NCI-H2227 (cell line): ENCODE measurements at regions not wholly inside any gene's neighbourhood (a gene's known extent, or its start where the extent isn't known, plus 50 kb on each side); places are given as distances from the start of the nearest gene placed in this dataset.

Experiments
- DNase-seq: peaks from one replicate; lab custom pipeline; 2025; ENCODE audit not compliant: unreplicated experiment; lab: John Stamatoyannopoulos, UW

DNA sequence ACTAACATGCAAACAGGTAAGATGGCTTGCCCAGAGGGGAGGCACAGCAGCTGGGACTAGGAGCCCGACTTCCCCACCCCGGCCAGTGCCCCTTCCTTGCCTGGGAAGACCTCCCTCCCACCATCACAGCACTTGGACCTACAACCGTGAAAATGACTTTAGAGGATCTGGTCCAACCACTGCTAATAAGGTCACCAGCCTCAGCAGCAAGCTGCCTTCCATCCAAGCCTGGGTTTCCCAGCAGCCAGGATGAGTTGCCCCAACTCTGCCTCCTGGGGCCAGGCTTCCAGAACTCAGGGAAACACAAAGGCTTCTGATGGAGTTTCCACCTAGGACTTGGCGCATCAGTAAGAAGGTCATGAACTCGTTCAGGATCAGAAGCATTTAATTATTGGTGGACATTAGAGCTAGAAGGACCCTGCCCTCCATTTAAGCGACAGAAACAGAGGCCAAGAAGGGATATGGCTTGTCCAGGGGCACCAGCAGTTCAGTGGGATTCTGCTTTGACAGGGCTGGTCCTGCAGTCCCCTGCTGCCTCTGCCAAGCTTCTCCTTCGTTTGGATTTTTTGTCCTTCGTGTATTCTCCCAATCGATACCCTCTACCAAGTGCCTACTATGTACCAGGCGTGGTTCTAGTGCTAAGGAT, 403.0 kb upstream of the ID2 start:
- DNase-seq = no peak

DNA sequence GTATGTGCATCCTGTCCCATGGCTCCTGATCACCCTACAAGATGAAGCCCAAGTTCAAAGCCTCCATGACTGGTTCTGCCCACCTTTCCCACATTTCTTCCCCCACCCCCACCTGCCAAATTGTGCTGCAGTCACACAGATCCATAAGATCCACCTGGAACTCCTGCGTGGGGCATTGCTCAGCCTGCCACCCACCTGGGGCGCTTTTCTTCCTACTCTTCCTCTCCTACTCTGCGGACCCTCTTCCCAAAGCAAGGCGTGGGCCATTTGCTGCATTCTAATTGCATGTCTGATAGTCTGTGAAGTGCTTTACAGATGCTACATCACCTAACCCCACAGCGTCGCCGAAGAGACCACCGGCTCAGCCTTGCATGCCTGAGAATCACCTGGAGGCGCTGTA, 402.4 kb upstream of the ID2 start:
- DNase-seq = no peak

DNA sequence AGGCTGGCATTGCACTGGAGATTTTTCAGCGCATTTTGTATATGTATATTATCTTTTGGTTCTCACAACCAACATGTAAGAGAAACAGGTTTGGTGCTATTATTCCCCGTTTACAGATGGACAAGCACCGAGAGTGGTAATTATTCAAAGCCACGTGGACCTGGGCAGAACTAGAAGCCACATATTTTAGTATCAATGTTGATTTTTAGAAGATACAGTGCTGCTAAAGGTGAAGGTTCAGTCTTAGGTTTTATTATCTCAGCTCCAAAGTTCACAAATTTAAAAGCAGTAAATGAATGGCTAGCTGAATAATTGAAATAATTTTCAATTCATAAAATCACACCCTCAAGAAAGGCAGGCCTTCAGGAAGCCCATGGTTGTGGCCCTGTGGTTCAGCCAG, 400.6 kb upstream of the ID2 start:
- no peak for DNase-seq

DNA sequence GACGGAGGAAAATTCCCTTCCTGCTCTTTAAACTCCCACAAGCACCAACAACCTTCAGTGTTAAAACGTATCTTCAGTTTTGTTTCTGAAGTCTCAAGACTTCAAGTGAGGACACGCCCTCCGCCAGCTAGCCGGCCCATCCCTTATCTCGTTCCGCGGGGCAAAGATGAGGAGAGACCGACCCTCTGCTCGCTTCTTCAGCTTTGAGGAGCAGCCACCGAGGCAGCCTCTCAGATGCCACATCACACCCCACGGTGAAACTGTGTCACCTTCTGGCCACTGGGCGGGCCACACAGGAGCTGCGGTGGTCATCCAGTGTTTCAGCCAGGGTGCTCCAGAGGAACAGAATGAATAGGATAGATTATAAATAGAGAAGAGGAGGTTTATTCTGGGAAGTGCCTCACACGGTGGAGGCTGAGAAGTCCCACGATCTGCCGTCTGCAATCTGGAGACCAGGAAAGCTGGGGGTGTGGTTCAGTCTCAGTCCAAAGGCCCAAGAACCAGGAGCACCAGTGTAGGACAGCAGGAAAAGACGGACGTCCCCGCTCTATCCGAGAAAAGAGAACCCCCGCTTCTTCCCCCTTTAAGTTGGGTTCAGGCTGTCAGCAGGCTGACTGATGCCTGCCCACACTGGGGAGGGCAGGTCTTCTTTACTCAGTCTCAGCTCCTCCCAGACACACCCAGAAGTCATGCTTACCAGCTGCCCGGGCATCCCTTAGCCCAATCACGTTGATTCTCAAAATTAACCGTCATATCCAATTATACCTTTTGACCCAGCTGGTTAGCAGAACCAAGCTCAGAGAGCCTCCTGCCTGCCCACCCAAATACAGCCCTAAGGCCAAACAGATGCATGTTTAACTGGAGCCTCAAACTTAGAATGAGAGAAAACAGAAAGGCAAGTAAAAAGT, 399.7 kb upstream of the ID2 start:
- no peak for DNase-seq

DNA sequence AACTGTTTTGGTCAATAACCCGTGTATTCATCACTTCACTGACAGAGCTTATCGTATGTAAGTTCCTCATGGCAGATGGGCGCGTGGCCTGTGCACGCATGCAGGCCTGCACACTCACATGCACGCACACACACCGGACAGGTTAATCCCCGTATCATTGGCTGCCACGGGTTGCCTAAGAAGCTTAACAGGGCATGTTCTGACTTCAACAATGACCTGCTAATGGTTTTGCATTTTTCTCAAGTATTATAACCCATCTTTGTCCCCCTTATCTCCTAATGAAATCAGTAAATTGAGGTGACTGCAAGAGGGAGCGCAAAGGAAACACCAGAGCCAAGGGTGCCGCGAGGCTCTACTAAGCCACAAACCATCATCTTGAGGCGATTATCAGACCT, 399.0 kb upstream of the ID2 start:
- DNase-seq = no peak

DNA sequence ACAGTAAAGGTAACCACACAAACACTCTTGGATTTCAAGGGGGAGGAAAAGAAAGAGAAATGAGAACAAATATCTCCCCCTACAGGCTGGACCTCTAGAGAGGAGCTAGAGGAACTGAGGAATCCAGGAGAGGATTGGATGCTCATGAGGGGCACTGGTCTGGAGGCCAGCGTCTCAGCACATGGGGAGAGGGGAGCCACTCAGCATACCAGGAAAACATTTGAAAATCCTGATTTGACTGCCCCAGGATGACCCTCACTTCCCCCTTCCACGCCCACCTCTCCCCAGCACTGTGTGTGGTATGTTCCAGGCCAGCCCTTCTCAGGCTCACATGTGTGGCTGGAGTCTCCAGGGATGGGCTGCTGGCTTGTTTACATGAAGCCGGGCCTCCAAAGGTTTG, 396.8 kb upstream of the ID2 start:
- DNase-seq = no peak

DNA sequence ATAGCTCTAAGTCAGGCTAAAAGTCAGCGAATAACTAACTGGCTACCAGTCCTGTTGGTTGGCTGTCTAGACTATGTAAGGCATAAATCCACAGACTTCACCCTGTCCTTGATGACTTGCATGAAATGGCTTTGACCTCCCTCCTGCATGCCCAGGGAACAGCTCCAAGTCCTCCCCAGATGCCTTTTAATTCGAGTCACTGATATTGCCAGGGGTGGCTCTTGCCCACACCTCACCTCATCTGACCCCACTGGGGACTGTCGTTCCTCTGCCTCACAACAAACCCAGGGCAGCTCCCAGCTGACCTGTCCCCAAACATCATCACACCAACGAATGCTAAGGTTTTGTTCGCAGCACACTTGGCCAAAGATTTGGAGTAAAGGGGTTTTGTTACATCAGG, 396.0 kb upstream of the ID2 start:
- DNase-seq = no peak

DNA sequence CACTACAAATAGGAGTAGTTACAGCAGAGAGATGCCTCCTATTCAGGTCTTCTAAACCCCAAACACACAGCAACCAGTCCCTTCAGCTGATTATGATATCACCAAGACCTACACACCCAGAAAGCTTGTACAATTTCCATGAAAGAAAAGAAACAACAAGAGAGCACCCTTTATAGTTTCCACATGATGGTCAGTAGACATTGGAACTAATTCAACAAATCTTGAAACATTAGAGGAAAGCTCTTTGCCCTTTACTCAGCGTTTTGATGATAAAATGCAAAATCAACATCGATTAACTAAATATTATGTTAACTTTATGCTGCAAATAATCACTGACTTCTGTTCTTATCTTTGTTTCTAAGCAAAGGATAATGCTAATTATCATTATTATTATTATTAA, 393.6 kb upstream of the ID2 start:
- DNase-seq = no peak

DNA sequence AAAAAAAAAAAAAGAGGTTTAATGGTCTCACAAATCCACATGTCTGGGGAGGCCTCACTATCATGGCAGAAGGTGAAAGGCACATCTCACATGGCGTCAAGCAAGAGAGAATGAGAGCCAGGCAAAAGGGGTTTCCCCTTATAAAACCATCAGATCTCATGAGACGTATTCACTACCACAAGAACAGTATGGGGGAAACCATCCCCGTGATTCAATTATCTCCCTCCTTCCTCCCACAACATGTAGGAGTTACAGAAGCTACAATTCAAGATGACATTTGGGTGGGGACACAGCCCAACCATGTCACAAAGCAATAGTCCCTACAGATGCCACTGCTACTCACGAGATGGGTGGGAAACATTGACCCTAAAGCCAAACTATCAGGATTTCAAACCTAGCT, 392.7 kb upstream of the ID2 start:
- DNase-seq = no peak

DNA sequence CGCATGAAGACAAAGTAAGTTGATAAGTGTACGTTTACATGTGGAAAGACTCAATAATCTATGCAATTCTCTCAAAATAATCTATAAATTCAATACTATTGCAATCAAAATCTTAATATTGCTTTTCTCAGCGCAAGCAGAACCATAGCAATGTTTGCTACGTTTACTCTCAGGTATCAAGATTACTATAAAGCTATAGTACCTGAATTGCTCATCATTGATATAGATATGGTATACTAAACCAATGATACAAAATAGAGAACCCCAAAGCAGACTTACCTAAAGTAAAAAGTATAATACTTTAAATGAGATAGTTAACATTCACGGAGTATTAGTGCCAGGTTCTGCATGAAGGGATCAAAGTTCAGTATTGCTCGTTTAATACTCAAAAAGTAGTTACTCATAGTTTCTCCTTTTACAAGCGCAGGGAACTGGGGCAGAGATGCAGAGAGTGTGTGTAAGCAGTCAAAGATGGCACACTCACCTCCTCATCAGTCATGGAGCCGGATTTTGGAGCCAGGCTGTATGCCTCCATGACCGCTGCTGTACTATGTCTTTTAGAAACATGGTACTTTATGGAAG, 391.0 kb upstream of the ID2 start:
- no peak for DNase-seq

DNA sequence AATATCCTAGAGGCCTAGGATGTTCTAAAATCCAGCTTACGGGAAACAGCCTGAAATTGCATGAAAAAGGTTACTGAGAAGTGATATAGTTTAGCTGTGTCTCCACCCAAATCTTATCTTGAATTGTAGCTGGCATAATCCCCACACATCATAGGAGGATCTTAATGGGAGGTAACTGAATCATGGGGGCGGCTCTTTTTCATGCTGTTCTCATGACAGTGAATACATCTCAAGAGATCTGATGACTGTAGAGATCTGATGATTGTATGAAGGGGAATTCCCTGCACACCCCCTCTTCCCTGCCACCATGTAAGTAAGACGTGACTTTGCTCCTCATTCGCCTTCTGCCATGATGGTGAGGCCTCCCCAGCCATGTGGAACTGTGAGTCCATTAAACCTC, 385.6 kb upstream of the ID2 start:
- no peak for DNase-seq

DNA sequence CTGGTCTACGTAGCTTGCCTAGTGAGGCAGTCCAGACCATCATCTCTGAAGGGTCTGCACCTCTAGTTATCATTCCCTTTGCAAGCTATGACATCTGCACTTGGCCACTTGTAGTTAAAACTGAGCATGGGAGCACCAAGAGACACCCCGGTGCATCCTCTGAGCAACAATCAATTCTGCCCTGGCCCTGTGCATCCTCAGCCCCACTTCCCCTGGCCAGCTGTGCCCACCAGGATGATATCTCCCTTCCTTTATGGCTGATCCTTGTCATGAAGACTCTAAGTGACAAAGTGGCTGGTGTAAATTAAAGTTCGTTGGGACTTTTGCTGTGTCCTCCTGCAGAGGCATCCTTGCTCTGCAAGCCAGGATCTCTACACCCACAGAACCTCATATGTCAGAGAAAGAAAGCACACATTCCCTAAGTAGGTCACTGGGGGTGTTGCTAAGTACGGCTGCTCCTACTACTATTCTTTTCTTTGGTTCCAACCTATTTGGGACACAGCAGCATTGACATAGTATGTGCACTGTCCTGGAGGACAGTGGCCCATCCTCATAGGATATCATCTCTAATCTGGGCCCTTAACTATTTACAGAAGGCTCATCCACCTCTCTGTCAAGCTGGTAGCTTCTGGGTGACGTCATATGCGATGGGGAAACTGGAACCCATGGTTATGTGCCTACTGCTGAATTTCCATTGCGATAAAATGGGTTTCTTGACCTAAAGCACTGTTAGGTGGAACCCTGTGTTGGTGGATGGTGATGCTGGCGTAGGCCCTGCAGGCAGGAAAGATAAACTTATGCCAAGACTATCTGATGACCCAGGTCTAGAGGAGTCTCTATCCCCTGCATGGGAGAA, 384.3 kb upstream of the ID2 start:
- DNase-seq = no peak

DNA sequence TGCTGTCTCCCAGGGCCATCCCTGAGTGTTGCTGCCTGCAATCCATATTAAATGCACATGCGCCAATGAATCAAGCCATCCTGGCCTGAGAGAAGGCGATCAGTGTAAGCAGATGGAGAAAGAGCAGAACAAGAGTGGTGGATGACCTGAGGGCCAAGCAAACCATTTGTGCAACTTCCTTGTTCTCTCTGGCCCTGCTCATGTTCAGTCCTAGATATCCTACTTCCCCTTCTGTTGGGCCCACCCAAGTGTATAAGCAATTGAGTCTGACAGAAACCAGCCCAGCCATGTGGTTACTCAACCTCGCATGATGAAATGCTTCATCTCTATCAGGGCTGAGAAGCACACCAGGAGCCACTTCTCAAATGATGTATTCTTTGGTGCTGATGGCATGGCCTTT, 383.1 kb upstream of the ID2 start:
- no peak for DNase-seq

DNA sequence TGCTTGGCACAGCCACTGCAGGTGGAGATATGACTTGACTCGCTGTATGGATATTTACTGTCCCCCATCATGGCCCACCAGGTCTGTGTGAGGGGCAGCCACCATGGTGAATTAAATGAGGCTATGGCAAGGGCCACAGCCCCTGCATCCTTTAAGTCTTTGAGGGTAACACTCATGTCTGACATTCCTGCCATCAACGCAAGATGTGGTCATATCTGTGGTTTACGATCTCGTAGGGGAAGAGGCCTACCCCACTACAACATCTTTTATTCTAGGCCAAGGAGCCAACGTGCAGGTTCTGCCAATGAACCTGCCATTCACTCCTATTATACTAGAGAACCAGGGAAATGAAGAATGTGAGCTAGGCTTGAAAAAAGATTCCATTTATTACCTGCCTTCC, 381.6 kb upstream of the ID2 start:
- no peak for DNase-seq

DNA sequence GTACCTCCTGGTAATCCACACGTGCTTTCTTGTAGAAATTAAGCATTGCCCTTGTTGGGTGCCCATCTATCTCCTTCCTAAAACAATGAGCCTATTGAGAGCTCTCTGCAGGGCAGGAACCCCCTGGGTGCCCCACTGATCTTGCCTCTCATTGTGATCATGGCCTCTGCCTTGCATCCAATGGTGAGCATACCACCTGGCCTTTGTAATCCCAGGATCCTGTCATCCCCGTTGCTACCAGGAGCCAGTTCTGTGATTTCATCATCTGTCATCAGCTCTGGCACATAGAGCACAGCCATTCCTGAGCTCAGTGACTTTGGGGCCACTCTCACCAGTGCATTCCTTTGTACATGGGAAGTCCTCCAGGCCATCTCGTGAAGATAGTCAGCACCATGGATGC, 381.0 kb upstream of the ID2 start:
- no peak for DNase-seq

DNA sequence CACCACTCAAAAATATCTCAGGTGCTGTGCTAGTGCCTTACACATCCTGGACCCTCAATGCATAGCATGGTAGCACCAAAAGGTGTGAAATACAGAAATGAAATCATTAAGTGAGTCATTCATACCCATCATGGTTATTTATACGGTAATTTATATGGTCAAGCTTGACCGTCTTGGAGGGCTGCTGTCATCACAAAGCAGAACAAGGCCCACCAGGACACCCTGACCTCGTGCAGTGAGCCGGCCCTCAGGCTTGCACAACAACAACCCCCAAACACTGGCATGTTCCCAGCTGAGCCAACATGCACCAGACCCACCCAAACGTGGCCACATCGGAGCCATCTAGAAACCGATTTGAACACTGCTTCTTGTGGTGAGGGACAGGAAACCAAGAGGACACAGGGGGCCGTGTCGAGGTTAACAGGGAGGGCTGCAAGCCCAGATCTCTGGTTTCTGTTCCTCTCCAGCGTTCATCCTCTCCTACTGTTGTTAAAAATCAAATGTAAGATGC, 378.5 kb upstream of the ID2 start:
- DNase-seq = no peak

DNA sequence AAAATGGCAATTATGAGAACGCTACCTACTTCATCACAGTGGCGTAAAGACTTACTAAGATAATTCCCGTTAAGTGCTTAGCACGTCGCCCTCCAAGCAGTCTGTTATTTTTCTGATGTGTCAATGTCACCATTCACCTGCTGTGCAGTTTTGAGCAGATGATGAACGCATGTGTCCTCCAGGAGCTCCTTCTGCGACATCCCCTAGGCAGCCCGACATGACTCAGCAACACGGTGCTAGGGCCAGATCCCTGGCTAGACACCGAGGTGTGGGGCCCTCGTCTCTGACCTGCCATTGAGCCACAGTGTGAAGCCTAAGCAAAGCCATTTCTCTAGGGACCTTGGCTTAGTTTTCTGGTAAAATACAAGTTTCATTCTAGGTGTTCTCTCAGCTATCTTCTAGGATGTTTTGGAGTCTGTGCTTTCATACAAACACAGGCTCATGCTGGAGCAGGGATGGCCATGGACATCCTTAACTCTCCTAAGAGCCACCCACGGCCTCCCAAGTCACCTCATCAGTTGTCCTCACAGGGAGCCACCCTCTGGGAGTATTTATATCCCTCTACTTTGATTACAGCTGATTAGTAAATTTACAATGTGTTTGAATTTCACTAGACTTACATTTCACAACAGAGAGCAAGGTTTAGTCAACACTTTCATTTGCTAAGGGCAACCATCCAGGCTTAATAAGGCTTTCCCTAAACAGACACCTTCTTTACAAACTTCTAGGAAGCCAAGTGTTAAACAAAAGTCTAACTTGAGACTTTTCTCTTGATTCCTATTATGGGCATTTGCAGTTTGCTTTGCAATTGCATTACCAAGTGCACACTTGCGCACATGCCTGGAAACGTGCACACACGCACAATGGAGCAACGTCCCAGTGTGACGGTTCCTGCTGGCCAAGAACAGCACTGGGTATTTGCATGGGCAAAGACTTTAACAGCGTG, 376.8 kb upstream of the ID2 start:
- DNase-seq = no peak

DNA sequence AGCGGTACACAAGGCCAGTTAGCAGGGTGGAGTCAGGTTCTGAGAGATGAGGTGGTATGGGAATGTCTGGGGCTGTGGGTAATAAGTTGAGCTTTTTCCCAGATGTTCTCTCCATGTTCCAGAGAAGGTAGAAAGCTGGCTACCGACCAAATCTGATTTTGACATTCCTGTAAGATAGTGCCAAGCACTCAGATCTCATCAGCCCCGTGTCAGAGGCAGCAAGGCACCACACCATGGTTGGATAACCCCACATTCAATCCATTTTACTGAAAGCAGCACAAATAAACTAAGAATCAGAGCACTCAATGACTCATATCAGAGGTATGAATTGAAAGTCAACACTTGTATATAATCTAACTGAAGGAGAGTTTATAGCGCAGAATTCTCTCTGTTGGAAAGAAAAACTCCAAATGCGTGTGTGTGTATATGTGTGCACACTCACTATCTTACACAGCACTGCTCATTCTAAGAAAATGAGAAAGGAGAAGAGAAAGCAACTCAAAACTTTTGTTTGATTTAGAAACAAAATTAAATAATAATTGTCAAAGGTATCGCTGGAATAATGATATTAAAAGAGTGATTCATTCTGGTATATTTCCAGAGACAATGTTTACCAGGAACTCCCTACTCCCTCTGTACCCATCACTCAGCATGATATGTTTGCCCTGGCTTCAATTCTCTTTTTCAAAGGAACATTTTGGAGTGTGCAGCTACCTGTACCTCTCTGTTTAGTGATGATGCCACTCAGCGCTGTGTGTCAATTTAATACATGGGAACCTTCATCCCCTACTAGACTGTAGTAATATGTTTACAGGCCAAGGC, 375.1 kb upstream of the ID2 start:
- no peak for DNase-seq

DNA sequence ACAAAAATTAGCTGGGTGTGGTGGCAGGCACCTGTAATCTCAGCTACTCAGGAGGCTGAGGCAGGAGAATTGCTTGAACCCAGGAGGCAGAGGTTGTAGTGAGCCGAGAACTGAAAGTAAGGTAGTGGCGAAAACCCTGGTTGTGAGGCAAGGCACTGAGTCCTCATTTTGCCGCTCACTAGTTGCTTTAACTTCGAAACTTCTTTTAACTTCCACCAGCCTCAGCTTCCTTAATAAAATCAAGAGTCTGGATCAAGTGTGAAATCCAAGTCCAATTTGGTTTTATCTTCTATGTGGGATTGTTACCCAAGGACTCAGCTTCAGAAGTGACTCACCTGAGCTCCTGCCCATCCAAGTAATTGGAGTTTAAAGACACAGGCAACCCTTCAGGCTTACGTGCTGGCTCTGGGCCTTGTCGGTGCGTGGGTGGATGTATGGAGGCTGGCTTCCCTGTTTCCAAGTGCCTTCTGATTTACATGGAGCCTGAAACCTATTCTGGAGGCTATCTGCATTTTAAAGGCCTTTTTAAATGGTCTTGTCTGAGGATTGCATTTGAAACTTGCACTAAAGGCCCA, 374.2 kb upstream of the ID2 start:
- DNase-seq = no peak
